ENCODE measurements at regions not wholly inside any gene's neighbourhood (a gene's known extent, or its start where the extent isn't known, plus 50 kb on each side); places are given as distances from the start of the nearest gene placed in this dataset.

DNA sequence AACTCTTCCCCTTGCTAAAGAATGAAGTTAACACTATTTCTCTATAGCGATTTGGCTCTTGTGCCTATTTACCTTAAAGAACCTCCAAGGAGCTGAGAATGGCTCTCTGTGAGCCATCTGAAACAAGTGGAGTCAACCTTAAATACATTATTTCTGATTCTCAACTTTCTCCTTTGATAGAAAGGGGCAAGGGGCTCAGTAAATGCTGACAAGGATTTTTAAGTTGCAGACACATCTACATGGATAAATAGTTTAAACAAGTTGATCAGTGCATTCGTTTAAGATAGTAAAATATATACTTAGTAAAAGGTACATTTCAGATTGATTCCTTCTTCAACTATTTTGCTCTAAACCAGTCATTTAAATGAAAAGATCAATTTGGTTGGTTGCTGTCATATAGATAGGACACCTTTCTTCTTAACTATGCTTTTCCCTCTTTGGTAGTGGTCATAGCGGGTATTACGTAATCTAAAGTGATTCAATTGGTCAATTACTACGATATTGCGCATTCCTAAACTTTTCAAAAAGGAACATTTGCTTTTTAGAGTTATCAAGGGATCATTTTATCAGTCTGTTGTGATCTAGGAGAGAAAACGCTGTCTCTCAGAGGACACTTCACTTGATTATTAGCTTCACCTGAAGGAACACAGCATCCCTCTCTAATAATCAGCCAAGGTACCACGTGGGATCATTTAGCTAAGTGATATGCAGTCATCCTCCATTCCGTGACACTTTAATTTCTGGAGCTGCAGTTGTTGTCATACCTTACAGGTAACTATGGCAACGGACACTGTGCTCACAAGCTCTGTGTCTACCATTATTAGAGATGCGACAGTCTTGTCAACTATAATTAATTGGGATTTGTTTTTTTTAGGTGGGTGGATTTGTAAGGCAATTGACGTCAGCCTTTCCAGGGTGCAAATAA lies 50.9 kb upstream of the KCNE4 start:
- Histone ChIP-seq H3K79me2 (replicated peaks; ENCODE audit: insufficient read depth, low read length) (no peaks in the 10 kb centered on the region), H3K36me3 (ENCODE audit: insufficient read depth, low read length) (no peaks in the 10 kb centered on the region), H3K4me3 (ENCODE audit: low read length) (peak overlapping the region; percentile 55), H4K20me1 (ENCODE audit: insufficient read depth) (no peaks in the 10 kb centered on the region), H3K27me3 (ENCODE audit: insufficient read depth, low read depth, low read length) (no peaks in the 10 kb centered on the region), H2AFZ (ENCODE audit: low read depth, low read length) (no peak overlapping the region), H3K9ac (ENCODE audit: low read length) (peak overlapping the region; percentile 28), H3K4me2 (ENCODE audit: low read length) (peak overlapping the region; percentile 71), H3K27ac (ENCODE audit: low read length) (peak overlapping the region; percentile 74), H3K9me2 (ENCODE audit: insufficient read depth, low read length) (no peaks in the 10 kb centered on the region), H3K9me3 (ENCODE audit: low read length) (no peaks in the 10 kb centered on the region), H3F3A (ENCODE audit: insufficient read depth, low read length, poor library complexity, severe bottlenecking) (no peaks in the 10 kb centered on the region)
- TF ChIP-seq, protein P1, sequence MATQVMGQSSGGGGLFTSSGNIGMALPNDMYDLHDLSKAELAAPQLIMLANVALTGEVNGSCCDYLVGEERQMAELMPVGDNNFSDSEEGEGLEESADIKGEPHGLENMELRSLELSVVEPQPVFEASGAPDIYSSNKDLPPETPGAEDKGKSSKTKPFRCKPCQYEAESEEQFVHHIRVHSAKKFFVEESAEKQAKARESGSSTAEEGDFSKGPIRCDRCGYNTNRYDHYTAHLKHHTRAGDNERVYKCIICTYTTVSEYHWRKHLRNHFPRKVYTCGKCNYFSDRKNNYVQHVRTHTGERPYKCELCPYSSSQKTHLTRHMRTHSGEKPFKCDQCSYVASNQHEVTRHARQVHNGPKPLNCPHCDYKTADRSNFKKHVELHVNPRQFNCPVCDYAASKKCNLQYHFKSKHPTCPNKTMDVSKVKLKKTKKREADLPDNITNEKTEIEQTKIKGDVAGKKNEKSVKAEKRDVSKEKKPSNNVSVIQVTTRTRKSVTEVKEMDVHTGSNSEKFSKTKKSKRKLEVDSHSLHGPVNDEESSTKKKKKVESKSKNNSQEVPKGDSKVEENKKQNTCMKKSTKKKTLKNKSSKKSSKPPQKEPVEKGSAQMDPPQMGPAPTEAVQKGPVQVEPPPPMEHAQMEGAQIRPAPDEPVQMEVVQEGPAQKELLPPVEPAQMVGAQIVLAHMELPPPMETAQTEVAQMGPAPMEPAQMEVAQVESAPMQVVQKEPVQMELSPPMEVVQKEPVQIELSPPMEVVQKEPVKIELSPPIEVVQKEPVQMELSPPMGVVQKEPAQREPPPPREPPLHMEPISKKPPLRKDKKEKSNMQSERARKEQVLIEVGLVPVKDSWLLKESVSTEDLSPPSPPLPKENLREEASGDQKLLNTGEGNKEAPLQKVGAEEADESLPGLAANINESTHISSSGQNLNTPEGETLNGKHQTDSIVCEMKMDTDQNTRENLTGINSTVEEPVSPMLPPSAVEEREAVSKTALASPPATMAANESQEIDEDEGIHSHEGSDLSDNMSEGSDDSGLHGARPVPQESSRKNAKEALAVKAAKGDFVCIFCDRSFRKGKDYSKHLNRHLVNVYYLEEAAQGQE (IDR thresholded peaks at IDR 0.05; ENCODE audit: borderline replicate concordance), result peak; percentile 11
- TF ChIP-seq SMC3 (conservative IDR thresholded peaks at IDR 0.05; ENCODE audit: poor library complexity) (no peak), MXI1 (conservative IDR thresholded peaks at IDR 0.05; ENCODE audit: poor library complexity, severe bottlenecking) (peak; percentile 37), EP300 (conservative IDR thresholded peaks at IDR 0.05; ENCODE audit: poor library complexity, severe bottlenecking) (peak; percentile 96), RAD21 (conservative IDR thresholded peaks at IDR 0.05) (peak; percentile 12), EZH2 (IDR thresholded peaks at IDR 0.05; ENCODE audit: borderline replicate concordance, insufficient read depth, low read length, poor library complexity, severe bottlenecking) (no peak), TAF1 (IDR thresholded peaks at IDR 0.05; ENCODE audit: low read depth) (no peak), POLR2AphosphoS5 (IDR thresholded peaks at IDR 0.05) (peak; percentile 83)
- TF ChIP-seq, protein P2, sequence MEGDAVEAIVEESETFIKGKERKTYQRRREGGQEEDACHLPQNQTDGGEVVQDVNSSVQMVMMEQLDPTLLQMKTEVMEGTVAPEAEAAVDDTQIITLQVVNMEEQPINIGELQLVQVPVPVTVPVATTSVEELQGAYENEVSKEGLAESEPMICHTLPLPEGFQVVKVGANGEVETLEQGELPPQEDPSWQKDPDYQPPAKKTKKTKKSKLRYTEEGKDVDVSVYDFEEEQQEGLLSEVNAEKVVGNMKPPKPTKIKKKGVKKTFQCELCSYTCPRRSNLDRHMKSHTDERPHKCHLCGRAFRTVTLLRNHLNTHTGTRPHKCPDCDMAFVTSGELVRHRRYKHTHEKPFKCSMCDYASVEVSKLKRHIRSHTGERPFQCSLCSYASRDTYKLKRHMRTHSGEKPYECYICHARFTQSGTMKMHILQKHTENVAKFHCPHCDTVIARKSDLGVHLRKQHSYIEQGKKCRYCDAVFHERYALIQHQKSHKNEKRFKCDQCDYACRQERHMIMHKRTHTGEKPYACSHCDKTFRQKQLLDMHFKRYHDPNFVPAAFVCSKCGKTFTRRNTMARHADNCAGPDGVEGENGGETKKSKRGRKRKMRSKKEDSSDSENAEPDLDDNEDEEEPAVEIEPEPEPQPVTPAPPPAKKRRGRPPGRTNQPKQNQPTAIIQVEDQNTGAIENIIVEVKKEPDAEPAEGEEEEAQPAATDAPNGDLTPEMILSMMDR (IDR thresholded peaks at IDR 0.05; ENCODE audit: poor library complexity, severe bottlenecking), result no peak

DNA sequence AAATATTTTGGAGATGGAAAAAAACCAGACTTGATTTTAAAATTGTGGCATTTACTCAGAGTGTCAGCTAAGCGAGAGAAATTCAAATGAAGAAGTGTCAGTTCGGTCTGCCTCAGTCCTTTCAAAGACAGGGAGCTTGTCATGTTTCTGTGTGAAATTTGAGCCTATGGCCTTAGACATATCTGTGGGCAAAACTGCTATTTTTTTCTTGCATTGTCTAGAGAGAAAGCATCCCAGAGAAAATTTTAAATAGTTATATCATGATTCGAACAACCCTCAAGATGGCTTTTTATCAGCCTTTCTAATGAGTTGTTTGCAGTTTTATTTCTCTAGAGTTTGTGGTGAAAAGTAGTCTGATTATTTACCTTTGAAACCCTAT lies 50.2 kb upstream of the KCNE4 start:
- Histone ChIP-seq H3F3A (ENCODE audit: insufficient read depth, low read length, poor library complexity, severe bottlenecking) (no peaks in the 10 kb centered on the region), H3K9ac (ENCODE audit: low read length) (peak overlapping the region; percentile 28)

More for the DNA sequence above, 50.2 kb upstream of the KCNE4 start:
- Histone ChIP-seq H4K20me1 (ENCODE audit: insufficient read depth) (no peaks in the 10 kb centered on the region), H3K27me3 (ENCODE audit: insufficient read depth, low read depth, low read length) (no peaks in the 10 kb centered on the region), H3K4me2 (ENCODE audit: low read length) (peak overlapping the region; percentile 71), H3K79me2 (replicated peaks; ENCODE audit: insufficient read depth, low read length) (no peaks in the 10 kb centered on the region), H3K27ac (ENCODE audit: low read length) (peak overlapping the region; percentile 74), H3K36me3 (ENCODE audit: insufficient read depth, low read length) (no peaks in the 10 kb centered on the region), H2AFZ (ENCODE audit: low read depth, low read length) (no peak overlapping the region), H3K9me2 (ENCODE audit: insufficient read depth, low read length) (no peaks in the 10 kb centered on the region), H3K4me3 (ENCODE audit: low read length) (peak overlapping the region; percentile 55), H3K9me3 (ENCODE audit: low read length) (no peaks in the 10 kb centered on the region)
- no peak for TF ChIP-seq EZH2 (IDR thresholded peaks at IDR 0.05; ENCODE audit: borderline replicate concordance, insufficient read depth, low read length, poor library complexity, severe bottlenecking)
- no peak for TF ChIP-seq TAF1 (IDR thresholded peaks at IDR 0.05; ENCODE audit: low read depth)
- TF ChIP-seq RAD21 (conservative IDR thresholded peaks at IDR 0.05), result no peak
- TF ChIP-seq EP300 (conservative IDR thresholded peaks at IDR 0.05; ENCODE audit: poor library complexity, severe bottlenecking), result peak; percentile 60
- TF ChIP-seq POLR2AphosphoS5 (IDR thresholded peaks at IDR 0.05), result no peak
- TF ChIP-seq MXI1 (conservative IDR thresholded peaks at IDR 0.05; ENCODE audit: poor library complexity, severe bottlenecking), result peak; percentile 7
- no peak for TF ChIP-seq SMC3 (conservative IDR thresholded peaks at IDR 0.05; ENCODE audit: poor library complexity)

Measured in neural cell (in vitro differentiated cells).